ENCODE measurements at regions not wholly inside any gene's neighbourhood (a gene's known extent, or its start where the extent isn't known, plus 50 kb on each side); places are given as distances from the start of the nearest gene placed in this dataset.

DNA sequence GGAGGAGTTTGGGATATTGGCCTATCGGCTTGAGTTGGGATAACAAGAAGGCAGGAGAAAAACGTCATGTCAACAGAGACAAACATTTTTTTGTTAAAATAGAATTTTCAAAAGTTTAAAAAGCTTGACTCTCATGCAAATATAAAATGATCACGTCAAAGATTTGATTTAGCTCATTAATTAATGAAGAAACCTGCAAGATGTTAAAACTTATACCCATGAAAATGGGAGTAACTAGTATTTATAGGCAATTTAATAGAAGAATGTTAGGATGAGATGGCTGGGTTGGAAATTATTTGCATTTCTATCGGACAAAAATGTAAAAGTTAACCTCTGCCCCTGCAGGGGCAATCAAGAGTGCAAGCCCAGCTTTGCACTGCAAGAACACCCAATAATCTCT lies 184.6 kb upstream of the BCOR start:
- Histone ChIP-seq H3K4me3 (ENCODE audit: low read depth in 1 of 2, low read length in 2 of 2) (no peak overlapping the region), H3K4me2 (ENCODE audit: insufficient read depth, low read length) (no peak overlapping the region), H3K27me3 (ENCODE audit: insufficient read depth, low read length, poor library complexity) (no peaks in the 10 kb centered on the region), H3K27ac (ENCODE audit: low read length) (no peak overlapping the region), H3K9me3 (ENCODE audit: insufficient read depth, low read length, severe bottlenecking) (no peaks in the 10 kb centered on the region), H4K20me1 (ENCODE audit: insufficient read depth, low read length) (no peaks in the 10 kb centered on the region), H2AFZ (ENCODE audit: low read depth, low read length) (no peak overlapping the region), H3K79me2 (ENCODE audit: insufficient read depth, low read length) (no peaks in the 10 kb centered on the region), H3K9ac (ENCODE audit: low read depth, low read length) (no peak overlapping the region), H3K36me3 (ENCODE audit: insufficient read depth, low read length) (no peaks in the 10 kb centered on the region), H3K4me1 (ENCODE audit: insufficient read depth, low read length) (peaks cover 13% of the 10 kb centered on the region)
- DNase-seq (no peak), ATAC-seq (ENCODE audit: insufficient read depth, low read depth) (no peak)
- TF ChIP-seq, protein P1, sequence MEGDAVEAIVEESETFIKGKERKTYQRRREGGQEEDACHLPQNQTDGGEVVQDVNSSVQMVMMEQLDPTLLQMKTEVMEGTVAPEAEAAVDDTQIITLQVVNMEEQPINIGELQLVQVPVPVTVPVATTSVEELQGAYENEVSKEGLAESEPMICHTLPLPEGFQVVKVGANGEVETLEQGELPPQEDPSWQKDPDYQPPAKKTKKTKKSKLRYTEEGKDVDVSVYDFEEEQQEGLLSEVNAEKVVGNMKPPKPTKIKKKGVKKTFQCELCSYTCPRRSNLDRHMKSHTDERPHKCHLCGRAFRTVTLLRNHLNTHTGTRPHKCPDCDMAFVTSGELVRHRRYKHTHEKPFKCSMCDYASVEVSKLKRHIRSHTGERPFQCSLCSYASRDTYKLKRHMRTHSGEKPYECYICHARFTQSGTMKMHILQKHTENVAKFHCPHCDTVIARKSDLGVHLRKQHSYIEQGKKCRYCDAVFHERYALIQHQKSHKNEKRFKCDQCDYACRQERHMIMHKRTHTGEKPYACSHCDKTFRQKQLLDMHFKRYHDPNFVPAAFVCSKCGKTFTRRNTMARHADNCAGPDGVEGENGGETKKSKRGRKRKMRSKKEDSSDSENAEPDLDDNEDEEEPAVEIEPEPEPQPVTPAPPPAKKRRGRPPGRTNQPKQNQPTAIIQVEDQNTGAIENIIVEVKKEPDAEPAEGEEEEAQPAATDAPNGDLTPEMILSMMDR (IDR thresholded peaks at IDR 0.05; ENCODE audit: borderline replicate concordance, extremely low read depth, low read length, poor library complexity, severe bottlenecking): no peak
- no peak for TF ChIP-seq EZH2 (IDR thresholded peaks at IDR 0.05; ENCODE audit: borderline replicate concordance, low read depth, low read length, severe bottlenecking)

DNA sequence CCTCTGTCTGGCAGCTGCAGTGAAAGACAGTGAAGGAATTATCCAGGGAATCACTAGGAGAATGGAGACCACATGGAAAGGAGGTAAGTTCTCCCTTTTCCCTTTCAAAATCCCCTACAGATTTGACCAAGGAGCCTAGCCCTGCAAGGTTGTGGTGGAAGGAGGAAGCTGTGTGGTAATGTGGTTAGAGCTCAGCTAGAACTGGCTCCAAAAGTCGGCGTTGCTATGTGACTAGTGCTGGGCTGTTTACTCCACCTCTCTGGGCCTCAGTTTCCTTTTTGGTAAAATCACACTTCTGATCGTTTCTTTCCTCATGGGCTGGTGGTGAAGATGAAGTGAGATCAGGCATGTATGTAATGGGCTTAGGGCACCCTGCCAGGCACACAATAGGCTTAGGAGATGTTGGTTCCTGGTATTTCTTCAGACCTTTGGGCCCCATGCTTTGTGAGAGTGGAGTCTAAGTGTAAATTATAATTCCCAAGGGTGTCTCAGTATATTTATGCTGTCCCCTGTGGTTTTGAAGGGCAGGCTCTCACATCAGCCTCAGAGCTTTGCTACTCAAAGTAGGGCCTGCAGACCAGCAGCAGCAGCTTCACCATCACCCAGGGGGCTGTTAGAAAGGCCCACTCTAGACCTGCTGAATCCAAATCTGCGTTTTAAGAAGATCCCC lies 183.7 kb upstream of the BCOR start:
- Histone ChIP-seq H3K9me3 (ENCODE audit: insufficient read depth, low read length, severe bottlenecking) (no peaks in the 10 kb centered on the region), H3K4me2 (ENCODE audit: insufficient read depth, low read length) (no peak overlapping the region)
- ATAC-seq (ENCODE audit: insufficient read depth, low read depth): peak; percentile 73

DNA sequence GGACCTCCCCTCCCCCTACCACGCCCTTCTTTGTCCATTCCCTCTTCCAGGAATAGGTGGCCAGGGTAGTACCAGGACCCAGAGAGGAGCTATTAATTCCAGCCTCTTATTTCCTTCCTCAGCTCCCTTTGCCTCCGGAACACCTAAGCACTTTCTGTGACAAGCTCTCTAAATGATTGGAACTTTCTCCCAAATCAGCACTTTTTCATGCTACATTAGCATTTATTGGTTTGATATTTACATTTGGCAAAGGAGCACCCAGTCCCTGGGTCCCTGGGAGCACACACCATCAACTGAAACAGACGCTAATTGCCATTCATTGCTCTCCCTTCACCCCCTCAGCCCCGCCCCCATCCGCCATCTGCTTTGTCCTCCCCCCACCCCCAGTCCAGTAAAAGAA lies 182.0 kb upstream of the BCOR start:
- Histone ChIP-seq H3K27me3 (ENCODE audit: insufficient read depth, low read length, poor library complexity) (no peaks in the 10 kb centered on the region), H3K4me3 (ENCODE audit: low read depth in 1 of 2, low read length in 2 of 2) (no peak overlapping the region), H3K79me2 (ENCODE audit: insufficient read depth, low read length) (no peaks in the 10 kb centered on the region), H3K36me3 (ENCODE audit: insufficient read depth, low read length) (no peaks in the 10 kb centered on the region), H3K9me3 (ENCODE audit: insufficient read depth, low read length, severe bottlenecking) (no peaks in the 10 kb centered on the region), H3K4me1 (ENCODE audit: insufficient read depth, low read length) (peaks cover 13% of the 10 kb centered on the region), H4K20me1 (ENCODE audit: insufficient read depth, low read length) (no peaks in the 10 kb centered on the region), H3K27ac (ENCODE audit: low read length) (no peak overlapping the region), H2AFZ (ENCODE audit: low read depth, low read length) (no peak overlapping the region), H3K9ac (ENCODE audit: low read depth, low read length) (no peak overlapping the region), H3K4me2 (ENCODE audit: insufficient read depth, low read length) (no peak overlapping the region)
- DNase-seq (no peak), ATAC-seq (ENCODE audit: insufficient read depth, low read depth) (no peak)
- no peak for TF ChIP-seq EZH2 (IDR thresholded peaks at IDR 0.05; ENCODE audit: borderline replicate concordance, low read depth, low read length, severe bottlenecking)
- TF ChIP-seq, protein P1 (IDR thresholded peaks at IDR 0.05; ENCODE audit: borderline replicate concordance, extremely low read depth, low read length, poor library complexity, severe bottlenecking): no peak

More for the DNA sequence above, 183.7 kb upstream of the BCOR start:
- no peaks in the 10 kb centered on the region for H4K20me1 ChIP-seq (ENCODE audit: insufficient read depth, low read length)
- H3K79me2 ChIP-seq (ENCODE audit: insufficient read depth, low read length): no peaks in the 10 kb centered on the region
- no peaks in the 10 kb centered on the region for H3K36me3 ChIP-seq (ENCODE audit: insufficient read depth, low read length)
- peaks cover 13% of the 10 kb centered on the region for H3K4me1 ChIP-seq (ENCODE audit: insufficient read depth, low read length)
- no peak overlapping the region for H2AFZ ChIP-seq (ENCODE audit: low read depth, low read length)
- H3K4me3 ChIP-seq (ENCODE audit: low read depth in 1 of 2, low read length in 2 of 2): no peak overlapping the region
- H3K27me3 ChIP-seq (ENCODE audit: insufficient read depth, low read length, poor library complexity): no peaks in the 10 kb centered on the region
- no peak overlapping the region for H3K27ac ChIP-seq (ENCODE audit: low read length)
- no peak overlapping the region for H3K9ac ChIP-seq (ENCODE audit: low read depth, low read length)
- TF ChIP-seq EZH2 (IDR thresholded peaks at IDR 0.05; ENCODE audit: borderline replicate concordance, low read depth, low read length, severe bottlenecking): no peak
- TF ChIP-seq, protein P1 (IDR thresholded peaks at IDR 0.05; ENCODE audit: borderline replicate concordance, extremely low read depth, low read length, poor library complexity, severe bottlenecking): no peak
- peak; percentile 21 for DNase-seq
